GM19452 (cell line): ENCODE measurements at regions not wholly inside any gene's neighbourhood (a gene's known extent, or its start where the extent isn't known, plus 50 kb on each side); places are given as distances from the start of the nearest gene placed in this dataset.

Source experiments
- ATAC-seq: cut with Tn5 transposase; IDR thresholded peaks from one replicate; pipeline ENCODE4 v1.9.1; 2021; ENCODE audit not compliant: unreplicated experiment

GRCh38 chr20:17858450-17859001 is 110.1 kb downstream of the SNX5 start:
- no peak for ATAC-seq

GRCh38 chr20:17857639-17858449 is 110.8 kb downstream of the SNX5 start:
- ATAC-seq = no peak

- no peak for ATAC-seq
Measured at GRCh38 chr20:17856837-17857605, 111.6 kb downstream of the SNX5 start.

DNA sequence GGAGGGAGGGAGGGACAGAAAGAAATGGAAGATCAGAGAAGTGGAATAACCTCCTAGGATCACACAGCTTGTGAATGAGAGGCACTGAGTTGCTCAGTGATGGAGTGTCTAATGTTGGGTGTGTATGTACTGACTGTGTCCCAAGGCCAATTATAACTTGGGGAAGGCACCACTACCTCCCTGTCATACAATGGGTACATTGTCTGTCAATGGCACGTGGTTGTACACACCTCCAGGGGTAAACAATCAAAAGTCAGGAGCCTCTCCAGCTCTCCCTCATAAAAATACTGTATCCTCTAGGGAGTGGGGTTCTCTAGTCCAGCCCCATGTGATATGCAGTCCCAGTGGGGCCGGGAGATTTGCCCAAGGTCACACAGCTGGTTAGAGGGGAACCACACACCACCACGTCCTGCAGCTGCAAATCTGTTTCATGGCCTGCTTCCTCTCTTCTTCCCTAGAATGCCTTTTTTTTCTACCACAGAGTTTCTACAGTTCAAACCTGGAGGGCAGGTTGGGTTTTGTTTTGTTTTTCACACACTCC is 112.5 kb downstream of the SNX5 start:
- ATAC-seq = peak; percentile 82

DNA sequence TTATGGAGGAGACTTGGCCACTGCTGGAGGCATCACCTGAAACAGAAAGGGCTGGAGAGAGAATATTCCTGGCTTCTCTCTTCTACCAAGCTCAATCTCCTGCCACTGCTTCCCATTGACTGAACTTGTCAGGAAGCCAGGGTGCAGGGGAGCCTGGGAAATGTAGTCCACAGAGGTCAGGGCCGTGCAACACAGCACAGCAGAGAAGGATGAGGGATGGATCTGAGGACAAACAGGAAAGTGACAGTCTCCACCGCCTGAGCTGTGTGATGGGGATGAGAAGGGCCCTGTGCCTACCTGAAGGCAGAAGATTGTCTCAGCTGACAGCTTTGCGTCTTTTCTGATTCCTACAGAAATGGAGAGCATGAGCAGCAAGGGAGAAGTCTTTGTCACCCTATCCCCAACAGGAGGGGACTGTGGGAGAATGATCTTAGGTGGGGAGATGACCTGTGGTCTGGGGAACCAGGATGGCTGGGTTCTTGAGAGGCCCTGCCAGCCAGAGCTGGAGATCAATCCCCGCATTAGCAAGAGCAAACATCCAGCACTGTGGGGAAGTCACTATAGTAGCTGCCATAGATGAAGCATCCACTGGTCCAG is 114.2 kb downstream of the SNX5 start:
- ATAC-seq = no peak

DNA sequence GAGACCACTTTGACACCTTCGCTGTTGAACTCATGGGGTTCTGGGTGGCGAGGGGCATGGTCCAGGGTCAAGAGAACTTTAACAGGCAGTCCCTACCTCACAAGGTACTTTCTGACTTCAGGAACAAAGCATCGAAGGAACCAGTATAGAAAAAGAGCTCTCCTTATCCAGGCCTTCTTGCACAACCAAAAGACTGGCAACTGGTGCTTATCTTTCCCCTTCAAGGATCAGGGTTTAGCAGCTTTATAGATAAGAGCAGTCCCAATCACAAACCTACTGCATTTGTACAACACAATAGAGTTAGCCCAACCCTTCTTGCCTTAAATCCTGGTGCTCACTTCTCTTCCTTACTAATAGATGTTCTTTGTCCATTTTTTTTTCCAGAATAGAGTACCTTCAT is 116.3 kb downstream of the SNX5 start:
- ATAC-seq = no peak

DNA sequence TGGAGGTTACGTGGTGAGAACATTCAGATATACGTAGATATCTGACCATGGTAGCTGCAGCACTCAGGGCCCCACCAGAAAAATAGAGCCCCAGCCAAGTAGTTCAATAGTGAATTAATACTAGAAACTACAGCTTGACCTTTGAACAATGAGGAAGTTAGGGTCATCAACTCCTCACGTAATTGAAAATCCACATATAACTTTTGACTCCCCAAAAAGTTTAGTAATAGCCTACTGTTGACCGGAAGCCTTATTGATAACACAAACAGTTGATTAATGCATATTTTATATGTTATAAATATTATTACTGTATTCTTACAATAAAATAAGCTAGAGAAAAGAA is 117.9 kb downstream of the SNX5 start:
- ATAC-seq = no peak

DNA sequence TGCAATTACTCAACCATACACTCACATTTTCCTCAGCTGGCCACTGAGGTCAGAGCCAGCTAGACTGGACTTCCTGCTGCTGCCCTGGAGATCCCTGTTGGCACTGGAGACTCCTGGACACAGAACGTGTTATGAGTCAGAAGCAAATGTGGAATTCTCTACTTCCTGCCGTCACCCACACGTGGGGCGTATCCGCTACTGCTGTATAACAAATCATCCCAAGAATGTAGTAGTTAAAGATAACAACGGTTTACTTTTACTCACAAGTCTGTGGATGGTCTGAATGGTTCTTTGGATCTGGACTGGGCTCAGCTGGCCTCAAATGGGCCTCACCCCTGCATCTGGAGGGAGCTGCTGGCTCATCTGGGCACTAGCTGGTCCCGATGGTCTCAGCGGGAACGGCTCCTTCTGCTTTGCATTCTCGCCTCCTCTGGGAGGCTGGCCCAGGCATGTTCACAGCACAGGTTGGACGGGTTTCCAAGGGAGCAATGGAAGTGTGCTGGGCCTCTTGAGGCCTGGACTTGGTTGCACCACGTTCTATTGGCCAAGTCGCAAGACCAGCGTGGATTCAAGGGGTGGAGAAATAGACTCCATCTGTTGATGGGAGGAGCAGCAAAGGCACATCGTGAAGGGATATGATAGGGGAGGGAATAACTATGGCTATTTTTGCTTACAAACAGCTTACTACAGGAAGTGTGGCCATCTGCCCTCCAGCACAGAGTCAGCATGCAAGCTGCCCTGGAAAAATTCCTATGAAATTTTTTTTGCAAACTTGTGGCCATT is 118.5 kb downstream of the SNX5 start:
- ATAC-seq = no peak

DNA sequence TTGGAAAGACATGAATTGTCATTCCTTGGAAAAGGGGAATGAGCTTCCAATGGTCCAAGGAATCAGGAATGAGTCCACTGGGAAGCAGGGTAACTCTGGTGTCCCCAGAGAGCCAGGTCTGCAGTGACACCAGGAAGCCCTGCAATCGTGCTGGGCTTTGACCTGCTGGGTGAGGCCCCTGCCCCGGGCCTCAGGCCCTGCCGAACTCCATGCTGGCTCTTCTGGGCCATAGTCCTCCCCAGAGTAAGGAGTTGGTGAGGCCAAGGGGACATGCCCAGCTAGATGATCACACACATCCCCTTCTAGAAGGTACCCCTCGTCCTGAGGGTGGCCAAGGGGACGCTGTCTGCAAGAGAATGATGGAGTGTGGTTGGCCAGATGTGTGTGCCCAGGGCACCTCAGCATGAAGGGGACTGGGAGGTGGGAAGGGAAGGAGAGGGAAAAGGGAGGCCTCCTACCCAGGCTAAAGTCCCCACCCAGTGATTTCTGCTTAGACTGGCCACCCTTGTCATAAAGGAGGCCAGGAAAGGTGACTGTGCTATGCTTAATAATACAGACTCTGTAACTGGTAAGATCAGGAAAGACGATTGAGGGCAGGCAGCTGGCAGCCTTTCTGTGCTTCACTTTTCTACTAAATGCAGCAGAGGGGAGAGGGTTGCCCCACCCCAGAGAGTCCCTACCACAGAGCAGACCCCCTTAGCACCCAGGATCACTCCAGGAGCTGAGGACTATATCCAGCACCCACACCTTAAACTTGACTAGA is 119.3 kb downstream of the SNX5 start:
- ATAC-seq = no peak

- no peak for ATAC-seq
Measured at GRCh38 chr20:17848249-17849048, 120.1 kb downstream of the SNX5 start.

DNA sequence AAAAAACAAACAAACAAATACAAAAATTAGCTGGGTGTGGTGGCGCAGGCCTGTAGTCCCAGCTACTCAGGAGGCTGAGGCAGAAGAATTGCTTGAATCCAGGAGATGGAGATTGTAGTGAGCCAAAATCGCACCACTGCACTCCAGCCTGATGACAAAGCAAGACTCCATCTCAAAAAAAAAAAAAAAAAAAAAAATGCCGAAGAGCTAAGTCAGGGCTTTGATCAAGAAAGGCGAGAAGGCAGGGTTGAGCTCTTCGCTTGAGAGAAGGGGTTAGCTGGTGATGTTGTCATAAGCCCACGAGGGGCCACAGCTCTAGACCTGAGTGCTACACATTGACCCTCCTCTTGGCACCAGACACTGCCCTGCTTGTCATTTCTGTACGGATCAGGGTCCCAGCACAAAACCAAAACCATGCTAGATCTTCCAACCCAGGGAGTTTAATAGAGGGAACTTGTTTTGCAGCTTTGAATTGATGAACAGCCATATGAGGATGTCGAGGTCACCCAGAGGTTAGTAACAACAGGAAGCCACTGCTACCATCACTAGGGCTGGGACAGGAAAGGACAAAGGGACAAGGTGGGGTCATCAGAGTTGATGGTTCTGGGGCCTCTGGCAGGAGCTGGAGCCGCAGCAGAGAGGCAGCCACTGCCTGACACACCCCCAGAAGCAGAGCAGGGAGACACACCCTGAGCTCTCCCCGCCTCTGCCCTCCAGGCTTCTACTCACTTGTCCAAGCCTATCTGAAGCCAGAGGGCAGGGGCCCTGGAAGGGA is 122.7 kb downstream of the SNX5 start:
- peak; percentile 56 for ATAC-seq

DNA sequence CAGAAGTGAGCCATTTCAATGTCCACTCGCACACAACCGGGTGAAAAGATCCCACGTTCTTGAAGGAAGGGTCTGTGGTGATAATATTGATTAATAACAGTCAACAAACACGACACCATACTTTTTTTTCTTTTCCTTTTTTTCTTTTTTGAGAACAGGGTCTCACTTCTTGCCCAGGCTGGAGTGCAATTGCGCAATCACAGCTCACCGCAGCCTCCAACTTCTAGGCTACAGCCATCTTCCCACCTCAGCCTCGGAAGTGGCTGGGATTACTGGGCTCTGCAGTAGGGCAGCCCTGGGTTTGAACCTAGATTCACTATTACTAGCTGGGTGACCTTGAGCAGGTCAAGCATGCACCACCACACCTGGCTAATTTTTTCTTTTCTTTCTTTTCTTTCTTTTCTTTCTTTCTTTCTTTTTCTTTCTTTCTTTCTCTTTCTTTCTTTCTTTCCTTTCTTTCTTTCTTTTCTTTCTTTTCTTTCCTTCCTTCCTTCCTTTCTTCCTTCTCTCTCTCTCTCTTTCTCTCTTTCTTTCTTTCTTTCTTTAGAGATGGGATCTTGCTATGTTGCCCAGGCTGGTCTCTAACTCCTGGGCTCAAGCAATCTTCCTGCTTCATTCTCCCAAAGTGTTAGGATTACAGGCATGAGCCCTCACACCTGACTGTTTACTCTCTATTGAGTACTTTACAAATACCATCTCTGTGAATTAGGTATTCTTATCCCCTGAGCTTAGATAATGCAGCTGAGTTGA is 123.9 kb downstream of the SNX5 start:
- ATAC-seq = no peak

DNA sequence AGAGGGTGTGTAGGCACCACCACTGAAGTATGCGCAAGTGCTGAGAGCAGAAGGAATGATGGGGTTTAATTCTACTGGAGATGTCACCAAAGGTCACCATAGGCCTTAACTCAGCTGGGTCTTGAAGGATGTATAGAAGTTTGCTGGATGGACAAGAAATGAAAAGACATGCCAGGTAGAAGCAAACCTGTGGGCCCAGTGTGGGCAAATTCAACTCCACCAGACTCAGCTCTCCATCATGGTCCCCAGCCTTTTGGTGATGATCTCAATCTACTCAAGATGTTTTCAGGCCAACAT is 124.5 kb downstream of the SNX5 start:
- ATAC-seq = no peak

DNA sequence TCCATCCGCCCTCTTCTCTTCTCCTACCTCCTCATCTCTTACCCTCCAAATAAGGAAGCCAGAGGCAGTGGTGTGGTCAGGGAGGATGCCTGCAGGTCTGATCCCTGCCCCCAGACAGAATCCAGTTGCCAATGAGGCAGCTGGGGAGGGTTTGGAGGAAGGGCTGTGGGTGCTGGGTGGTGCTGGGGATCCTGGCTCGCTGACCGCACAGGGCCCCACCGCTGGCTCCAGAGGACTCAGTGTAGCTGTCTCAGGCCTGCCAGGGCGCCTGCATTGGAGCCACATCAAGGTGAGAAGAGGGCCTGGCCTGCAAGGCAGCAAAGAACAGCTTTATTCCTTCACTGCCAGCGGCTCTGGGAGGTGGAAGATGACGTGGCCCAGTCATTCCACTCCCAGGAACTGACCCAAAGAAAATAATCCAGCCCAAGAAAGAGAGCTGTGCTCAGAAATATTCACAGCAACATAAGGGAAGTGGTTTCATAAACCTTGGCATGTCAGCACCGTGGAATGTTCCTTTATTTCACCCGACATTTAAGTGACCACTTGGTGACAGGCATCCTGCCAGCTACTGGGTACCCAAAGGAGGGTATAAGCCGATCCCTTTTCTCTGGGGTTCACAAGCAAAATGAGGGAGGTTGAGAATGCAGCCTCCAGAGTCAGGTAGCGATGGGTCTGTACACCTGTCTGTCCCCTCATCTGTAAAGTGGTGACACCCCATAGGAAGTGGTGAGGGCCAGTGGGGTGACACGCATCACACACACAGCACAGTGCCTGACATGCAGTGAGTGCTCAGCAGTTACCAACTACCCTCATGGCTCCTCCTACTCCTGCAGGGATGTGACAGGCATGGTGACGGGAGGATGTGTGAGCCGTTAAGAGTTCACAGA is 125.1 kb downstream of the SNX5 start:
- ATAC-seq = no peak

DNA sequence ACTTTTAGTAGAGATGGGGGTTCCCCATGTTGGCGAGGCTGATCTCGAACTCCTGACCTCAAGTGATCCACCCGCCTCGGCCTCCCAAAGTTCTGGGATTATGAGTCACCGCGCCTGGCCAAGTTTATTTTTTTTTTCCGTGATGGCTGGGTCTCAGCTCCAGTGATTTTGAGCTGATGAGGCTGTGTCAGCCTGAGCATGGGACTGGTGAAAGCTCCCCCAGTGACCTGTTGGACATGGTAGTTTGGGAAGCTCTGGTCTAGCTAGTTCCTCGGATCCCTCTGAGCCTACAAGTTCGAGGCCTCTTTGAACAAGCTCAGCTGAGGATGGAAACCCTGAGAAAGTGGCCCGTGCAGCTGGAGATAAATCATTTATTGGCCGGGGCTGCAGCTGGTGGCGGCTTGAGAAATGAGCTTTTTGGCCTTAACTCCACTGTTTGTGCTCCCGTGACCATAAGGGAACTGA is 126.8 kb downstream of the SNX5 start:
- no peak for ATAC-seq

DNA sequence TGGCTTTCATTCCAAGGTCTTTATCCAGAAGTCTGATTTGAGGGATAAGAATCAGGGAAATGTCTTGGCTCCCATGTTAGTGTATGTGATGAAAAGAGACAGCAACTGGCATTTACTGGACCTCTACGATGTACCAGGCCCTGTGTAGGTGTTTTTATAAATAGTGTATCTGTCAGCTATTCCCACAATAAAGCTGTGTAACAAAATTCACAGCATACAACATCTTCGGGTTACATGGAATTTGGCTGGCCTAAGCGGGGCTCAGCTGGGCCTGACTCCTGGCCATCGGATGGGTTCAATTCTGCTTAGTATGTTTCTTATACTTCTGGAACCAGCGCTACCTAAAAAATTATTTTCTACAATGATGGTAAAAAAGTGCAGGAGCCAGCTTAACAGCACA is 128.2 kb downstream of the SNX5 start:
- no peak for ATAC-seq

- ATAC-seq = no peak
Measured at GRCh38 chr20:17838921-17839320, 129.7 kb downstream of the SNX5 start.
